Lower leg skin (tissue), 3 donors: ENCODE measurements at regions not wholly inside any gene's neighbourhood (a gene's known extent, or its start where the extent isn't known, plus 50 kb on each side); places are given as distances from the start of the nearest gene placed in this dataset.

Experiments used
- CTCF ChIP-seq, 3 donors: fragments of 450-650 bp; IDR thresholded peaks; one replicate each; pipeline ENCODE4 v1.5.1; 2016; ENCODE audit warnings: antibody characterized with exemption in 3 of 3, mild to moderate bottlenecking in 3 of 3, moderate library complexity in 2 of 3
- POLR2A ChIP-seq, 2 donors: fragments of 450-650 bp; IDR thresholded peaks; one replicate each; pipeline ENCODE4 v1.6.1; 2016 to 2017; ENCODE audit warnings: antibody characterized with exemption in 2 of 2, mild to moderate bottlenecking in 1 of 2, moderate library complexity in 1 of 2

GRCh38 chr9:135014311-135015010 is 73.0 kb upstream of the OLFM1 start:
- no peak for TF ChIP-seq POLR2A (IDR thresholded peaks at IDR 0.05)
- no peak for TF ChIP-seq CTCF (IDR thresholded peaks at IDR 0.05)
